Osteoblast (primary cell): ENCODE measurements at regions not wholly inside any gene's neighbourhood (a gene's known extent, or its start where the extent isn't known, plus 50 kb on each side); places are given as distances from the start of the nearest gene placed in this dataset.

ENCODE experiments used
- DNase-seq: peaks from one replicate; pipeline ENCODE4 v3.0.0; 2011; ENCODE audit warnings: low spot score, mixed read lengths; ENCODE audit not compliant: insufficient read length; ENCODE audit errors: missing footprints
- H2AFZ ChIP-seq: 2 replicates; pipeline ENCODE4 v1.6.0; 2011; ENCODE audit warnings: mild to moderate bottlenecking, low read length
- H3K27ac ChIP-seq: 2 replicates; pipeline ENCODE4 v1.5.1; 2011; ENCODE audit warnings: mild to moderate bottlenecking, low read depth, low read length, moderate library complexity
- H3K27me3 ChIP-seq: 2 replicates; pipeline ENCODE4 v1.6.0; 2012; ENCODE audit warnings: mild to moderate bottlenecking, control low read depth, inconsistent platforms, low read length, moderate library complexity; ENCODE audit not compliant: insufficient read depth
- H3K36me3 ChIP-seq: 2 replicates; pipeline ENCODE4 v1.5.1; 2011; ENCODE audit warnings: mild to moderate bottlenecking, low read length, control low read depth, moderate library complexity; ENCODE audit not compliant: insufficient read depth
- H3K4me1 ChIP-seq: 2 replicates; pipeline ENCODE4 v1.5.1; 2011; ENCODE audit warnings: mild to moderate bottlenecking, low read length, control low read depth, moderate library complexity; ENCODE audit not compliant: insufficient read depth
- H3K4me2 ChIP-seq: 2 replicates; pipeline ENCODE4 v1.6.0; 2011; ENCODE audit warnings: mild to moderate bottlenecking, low read length; ENCODE audit not compliant: insufficient read depth
- H3K4me3 ChIP-seq: fragments of 200-600 bp; sonication (generic); 3 replicates; pipeline ENCODE4 v1.5.1; 2012; ENCODE audit warnings: mild to moderate bottlenecking, low read length, inconsistent platforms; ENCODE audit not compliant: insufficient read depth
- H3K79me2 ChIP-seq: 2 replicates; pipeline ENCODE4 v1.6.0; 2012; ENCODE audit warnings: mild to moderate bottlenecking, low read length, control low read depth, inconsistent platforms; ENCODE audit not compliant: insufficient read depth
- H3K9me3 ChIP-seq: 2 replicates; pipeline ENCODE4 v1.5.1; 2011; ENCODE audit warnings: low read depth, low read length, control low read depth
- H4K20me1 ChIP-seq: 2 replicates; pipeline ENCODE4 v1.6.0; 2012; ENCODE audit warnings: mild to moderate bottlenecking, low read length, control low read depth; ENCODE audit not compliant: insufficient read depth
- TF ChIP-seq, protein P1 (sequence below): IDR thresholded peaks from 2 replicates; pipeline ENCODE4 v1.5.1; 2011; ENCODE audit warnings: mild to moderate bottlenecking, low read depth, low read length, moderate library complexity; ENCODE audit errors: extremely low read depth

DNA sequence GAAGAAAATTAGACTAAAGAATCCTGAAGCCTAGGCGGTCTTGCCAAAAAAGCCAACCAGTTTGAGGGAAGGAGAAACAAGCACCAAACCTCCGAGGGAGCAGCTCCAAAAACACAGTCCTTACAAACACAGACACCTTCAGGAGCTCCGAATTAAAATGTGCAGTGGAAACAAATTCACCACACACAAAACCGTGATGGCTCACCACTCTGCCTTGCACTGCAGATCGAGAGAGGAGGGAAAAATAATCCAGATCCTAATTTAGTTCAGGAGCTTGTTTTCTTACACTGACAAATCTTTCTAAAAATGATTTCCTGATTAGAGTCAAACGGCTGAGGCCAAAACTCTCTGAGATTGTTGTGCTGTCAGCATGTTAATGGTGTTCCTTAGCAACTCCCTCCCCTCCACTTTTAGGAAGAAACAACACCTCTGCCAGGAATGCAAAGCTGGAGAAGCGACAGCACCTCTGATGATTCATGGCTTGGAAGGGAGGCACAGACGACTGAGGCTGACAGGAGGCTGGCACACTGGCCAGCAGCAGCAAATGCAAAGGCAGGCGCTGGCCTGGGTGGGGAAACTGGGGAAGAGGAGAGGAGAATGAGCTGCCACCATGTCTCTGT, 249.4 kb upstream of the KLHL29 start:
- H3K36me3 ChIP-seq, result no peaks in the 10 kb centered on the region
- H4K20me1 ChIP-seq, result no peaks in the 10 kb centered on the region
- H3K9me3 ChIP-seq, result no peaks in the 10 kb centered on the region
- TF ChIP-seq, protein P1, sequence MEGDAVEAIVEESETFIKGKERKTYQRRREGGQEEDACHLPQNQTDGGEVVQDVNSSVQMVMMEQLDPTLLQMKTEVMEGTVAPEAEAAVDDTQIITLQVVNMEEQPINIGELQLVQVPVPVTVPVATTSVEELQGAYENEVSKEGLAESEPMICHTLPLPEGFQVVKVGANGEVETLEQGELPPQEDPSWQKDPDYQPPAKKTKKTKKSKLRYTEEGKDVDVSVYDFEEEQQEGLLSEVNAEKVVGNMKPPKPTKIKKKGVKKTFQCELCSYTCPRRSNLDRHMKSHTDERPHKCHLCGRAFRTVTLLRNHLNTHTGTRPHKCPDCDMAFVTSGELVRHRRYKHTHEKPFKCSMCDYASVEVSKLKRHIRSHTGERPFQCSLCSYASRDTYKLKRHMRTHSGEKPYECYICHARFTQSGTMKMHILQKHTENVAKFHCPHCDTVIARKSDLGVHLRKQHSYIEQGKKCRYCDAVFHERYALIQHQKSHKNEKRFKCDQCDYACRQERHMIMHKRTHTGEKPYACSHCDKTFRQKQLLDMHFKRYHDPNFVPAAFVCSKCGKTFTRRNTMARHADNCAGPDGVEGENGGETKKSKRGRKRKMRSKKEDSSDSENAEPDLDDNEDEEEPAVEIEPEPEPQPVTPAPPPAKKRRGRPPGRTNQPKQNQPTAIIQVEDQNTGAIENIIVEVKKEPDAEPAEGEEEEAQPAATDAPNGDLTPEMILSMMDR, result no peak
- H3K79me2 ChIP-seq, result no peaks in the 10 kb centered on the region
- H3K27me3 ChIP-seq, result no peaks in the 10 kb centered on the region
- no peak overlapping the region for H3K27ac ChIP-seq
- H3K4me2 ChIP-seq, result no peak overlapping the region
- H2AFZ ChIP-seq, result no peak overlapping the region
- no peak for DNase-seq
- no peaks in the 10 kb centered on the region for H3K4me1 ChIP-seq
- no peak overlapping the region for H3K4me3 ChIP-seq

DNA sequence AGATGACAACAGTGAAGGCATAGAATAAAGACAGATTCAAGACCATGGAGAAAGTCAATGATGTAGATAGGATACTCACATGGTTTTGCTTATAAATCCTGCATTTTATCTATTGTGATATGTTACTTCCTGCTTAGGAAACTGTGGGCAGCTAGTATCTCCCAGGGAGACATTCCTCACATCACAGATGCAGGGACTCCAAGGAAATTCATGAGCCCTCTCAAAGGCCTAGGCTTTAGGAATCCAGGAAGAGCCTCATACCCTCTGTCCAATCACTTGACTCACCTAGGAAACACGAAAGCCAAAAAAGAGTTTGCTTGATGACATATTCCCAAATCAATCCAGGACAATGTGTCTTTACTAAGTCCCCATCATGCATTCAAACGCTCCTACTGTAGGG, 247.8 kb upstream of the KLHL29 start:
- DNase-seq, result no peak
- no peak overlapping the region for H2AFZ ChIP-seq
- no peaks in the 10 kb centered on the region for H4K20me1 ChIP-seq
- no peaks in the 10 kb centered on the region for H3K36me3 ChIP-seq
- H3K4me3 ChIP-seq, result no peak overlapping the region
- TF ChIP-seq, protein P1, result no peak
- no peaks in the 10 kb centered on the region for H3K79me2 ChIP-seq
- no peaks in the 10 kb centered on the region for H3K27me3 ChIP-seq
- H3K9me3 ChIP-seq, result no peaks in the 10 kb centered on the region
- H3K4me2 ChIP-seq, result no peak overlapping the region
- no peaks in the 10 kb centered on the region for H3K4me1 ChIP-seq
- no peak overlapping the region for H3K27ac ChIP-seq

DNA sequence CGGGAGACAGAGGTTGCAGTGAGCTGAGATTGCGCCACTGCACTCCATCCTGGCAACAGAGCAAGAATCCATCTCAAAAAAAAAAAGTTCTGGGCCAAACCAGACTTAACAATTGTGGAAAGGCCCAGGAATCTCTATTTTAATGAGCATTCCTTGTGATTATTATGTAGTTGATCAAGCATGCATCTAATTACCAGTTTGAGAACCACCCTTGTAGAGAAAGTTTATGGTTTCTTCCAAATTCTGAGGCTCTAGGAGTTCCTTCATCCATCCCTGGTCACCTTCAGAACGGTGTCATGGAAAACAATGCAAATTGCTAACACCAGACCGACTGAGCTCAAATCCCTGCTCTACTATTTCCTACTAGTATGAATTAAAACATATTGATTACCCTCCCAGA, 246.3 kb upstream of the KLHL29 start:
- Histone ChIP-seq H3K36me3 (no peaks in the 10 kb centered on the region), H2AFZ (no peak overlapping the region), H3K27ac (no peak overlapping the region), H4K20me1 (no peaks in the 10 kb centered on the region), H3K4me3 (no peak overlapping the region), H3K4me1 (no peaks in the 10 kb centered on the region), H3K9me3 (no peaks in the 10 kb centered on the region), H3K27me3 (no peaks in the 10 kb centered on the region), H3K4me2 (no peak overlapping the region), H3K79me2 (no peaks in the 10 kb centered on the region)
- TF ChIP-seq, protein P1, result no peak
- DNase-seq, result no peak

DNA sequence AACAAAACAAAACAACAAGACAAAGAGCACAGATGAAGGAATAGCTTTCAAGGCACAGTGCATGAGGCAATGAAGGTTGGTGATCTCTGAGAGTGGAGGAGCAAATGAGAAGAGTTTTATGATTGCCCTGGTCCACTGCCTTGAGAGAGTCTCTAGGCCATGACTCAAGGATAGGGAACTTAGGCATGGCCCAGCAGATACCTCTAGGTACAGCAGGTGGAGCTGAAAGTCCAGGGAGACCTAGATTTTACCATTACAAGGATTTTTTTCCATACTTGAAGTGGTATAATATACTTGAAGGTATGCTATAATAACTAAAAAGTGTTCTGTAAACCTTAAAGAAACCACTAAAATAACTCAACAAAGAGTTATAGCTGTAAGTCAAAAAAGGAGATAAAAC, 239.5 kb upstream of the KLHL29 start:
- H3K36me3 ChIP-seq, result no peaks in the 10 kb centered on the region
- H3K27ac ChIP-seq, result no peak overlapping the region
- no peaks in the 10 kb centered on the region for H3K4me1 ChIP-seq
- H3K4me2 ChIP-seq, result no peak overlapping the region
- H3K79me2 ChIP-seq, result no peaks in the 10 kb centered on the region
- no peak overlapping the region for H3K4me3 ChIP-seq
- no peaks in the 10 kb centered on the region for H4K20me1 ChIP-seq
- no peaks in the 10 kb centered on the region for H3K27me3 ChIP-seq
- no peak overlapping the region for H2AFZ ChIP-seq
- TF ChIP-seq, protein P1, result no peak
- no peaks in the 10 kb centered on the region for H3K9me3 ChIP-seq
- DNase-seq, result no peak
